GM19043 (cell line): ENCODE measurements at regions not wholly inside any gene's neighbourhood (a gene's known extent, or its start where the extent isn't known, plus 50 kb on each side); places are given as distances from the start of the nearest gene placed in this dataset.

Source experiments
- ATAC-seq: cut with Tn5 transposase; IDR thresholded peaks from one replicate; pipeline ENCODE4 v1.9.1; 2021; ENCODE audit warnings: low read depth; ENCODE audit not compliant: unreplicated experiment

DNA sequence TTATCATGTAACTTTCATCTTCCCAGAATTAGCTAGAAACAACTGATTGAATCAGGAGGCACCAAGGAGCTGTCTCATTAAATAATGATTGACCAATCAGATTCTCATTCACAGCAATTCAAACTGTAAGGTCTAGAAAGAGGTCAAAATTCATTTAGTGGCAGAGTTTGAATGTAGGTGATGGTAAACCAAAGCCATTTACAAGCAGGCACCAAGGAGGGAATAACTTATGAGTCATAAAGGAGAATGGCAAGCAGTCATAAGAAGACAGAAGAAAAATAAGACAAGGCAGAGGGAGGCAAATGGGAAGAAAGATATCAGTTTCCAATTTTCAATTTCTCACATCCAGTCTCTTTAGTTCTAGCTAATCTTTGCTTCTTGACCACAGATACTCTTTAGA lies 52.9 kb upstream of the DEFB112 start:
- ATAC-seq: no peak

DNA sequence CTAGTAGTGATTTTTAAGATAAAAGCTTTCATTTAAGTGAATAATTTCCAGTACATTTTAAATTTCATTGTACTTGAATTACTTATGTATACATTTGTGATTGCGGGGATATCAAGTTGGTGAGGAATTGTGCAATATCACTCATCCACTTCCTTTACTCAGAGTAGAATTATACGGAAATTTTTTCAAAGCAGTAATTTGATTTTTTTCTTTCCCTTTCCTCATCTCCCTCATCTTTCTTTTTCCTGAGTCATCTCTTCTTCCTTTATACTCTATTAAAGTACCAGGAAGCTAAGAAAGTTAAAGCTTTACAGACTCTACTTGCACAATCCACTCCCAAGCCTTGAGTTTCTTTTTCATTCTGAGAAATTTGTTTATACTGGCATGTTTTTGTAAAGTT lies 60.9 kb upstream of the DEFB112 start:
- ATAC-seq: no peak

DNA sequence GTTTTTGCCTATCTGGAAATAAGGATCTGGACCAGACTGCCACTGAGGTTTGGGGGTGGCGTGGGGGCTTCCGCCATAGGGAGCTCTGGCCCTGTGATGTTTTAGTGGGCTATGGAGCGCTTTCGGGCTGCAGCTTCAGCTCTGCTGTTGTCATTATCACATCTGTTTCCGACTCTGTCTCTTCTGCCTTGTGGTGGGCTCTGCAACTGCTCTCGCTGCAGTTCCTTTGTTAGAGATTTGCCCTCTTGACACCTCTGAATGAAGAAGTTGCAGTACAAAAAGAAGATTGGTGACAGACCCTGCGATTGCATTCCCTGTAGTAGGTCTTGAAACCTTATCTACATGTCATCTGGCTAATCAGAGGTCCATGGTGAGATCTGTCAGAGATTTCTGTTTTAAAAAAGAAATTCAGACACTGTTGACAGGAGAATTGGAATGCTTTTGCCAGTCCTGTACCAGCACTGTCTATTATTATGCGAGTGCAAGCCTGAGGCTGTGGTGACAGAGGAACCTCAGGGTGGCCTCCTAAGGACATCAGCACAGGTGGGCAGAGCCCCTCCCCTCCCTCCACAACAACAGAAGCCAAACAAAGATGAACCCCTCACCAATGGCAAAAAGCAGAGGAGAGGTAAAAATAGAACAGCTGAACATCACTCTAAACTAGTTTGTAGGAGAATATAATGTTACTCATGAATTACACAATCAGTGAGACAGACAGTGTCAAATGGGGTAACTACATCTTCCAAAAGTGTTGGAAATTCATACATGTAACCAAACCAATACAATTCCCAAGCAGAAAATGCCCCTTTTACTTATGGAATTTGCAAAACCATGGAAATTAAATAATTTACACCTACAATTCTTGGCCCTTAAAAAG lies 63.5 kb upstream of the DEFB112 start:
- ATAC-seq: no peak

DNA sequence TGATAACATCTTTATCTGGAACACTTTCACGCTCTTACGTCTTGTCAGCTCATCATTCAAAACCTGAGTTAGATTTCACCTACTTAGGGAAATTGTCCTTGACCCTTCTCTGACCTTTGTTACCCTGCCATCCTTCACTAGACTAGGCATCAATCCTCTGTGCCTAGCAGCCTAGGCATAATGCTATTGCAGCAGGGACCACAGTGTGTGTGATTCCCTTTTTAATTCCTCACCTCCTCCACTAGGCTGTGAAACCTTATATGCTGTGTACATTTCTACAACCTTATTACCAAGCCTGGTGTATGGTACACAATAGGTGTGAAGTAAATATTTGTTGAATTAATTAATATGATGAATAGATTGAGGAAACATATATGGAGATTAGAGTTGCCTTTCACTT lies 66.7 kb upstream of the DEFB112 start:
- no peak for ATAC-seq

GRCh38 chr6:50116797-50117542 lies 67.2 kb upstream of the DEFB112 start:
- no peak for ATAC-seq

GRCh38 chr6:50120300-50120699 lies 70.6 kb upstream of the DEFB112 start:
- ATAC-seq: no peak

DNA sequence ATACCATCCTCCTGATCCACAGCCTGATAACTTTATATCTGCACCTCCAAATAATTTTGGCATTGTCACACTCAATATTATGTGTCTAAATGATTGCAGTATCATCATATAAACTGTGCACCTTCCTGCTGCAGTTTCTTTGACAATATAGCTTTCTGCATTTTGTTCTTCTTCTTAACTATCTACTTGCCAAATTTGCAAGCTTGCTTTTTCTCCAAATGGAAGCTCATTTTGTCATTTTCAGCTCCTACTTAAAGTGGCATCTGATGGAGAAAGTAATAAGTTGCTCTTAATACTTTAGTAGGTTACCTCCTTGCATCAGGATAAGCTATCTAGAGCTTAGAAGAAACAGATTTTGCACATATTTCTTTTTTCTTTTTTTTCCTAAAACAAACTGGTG lies 74.0 kb upstream of the DEFB112 start:
- no peak for ATAC-seq

- no peak for ATAC-seq
These were observed 74.8 kb upstream of the DEFB112 start for GRCh38 chr6:50124572-50124971.

DNA sequence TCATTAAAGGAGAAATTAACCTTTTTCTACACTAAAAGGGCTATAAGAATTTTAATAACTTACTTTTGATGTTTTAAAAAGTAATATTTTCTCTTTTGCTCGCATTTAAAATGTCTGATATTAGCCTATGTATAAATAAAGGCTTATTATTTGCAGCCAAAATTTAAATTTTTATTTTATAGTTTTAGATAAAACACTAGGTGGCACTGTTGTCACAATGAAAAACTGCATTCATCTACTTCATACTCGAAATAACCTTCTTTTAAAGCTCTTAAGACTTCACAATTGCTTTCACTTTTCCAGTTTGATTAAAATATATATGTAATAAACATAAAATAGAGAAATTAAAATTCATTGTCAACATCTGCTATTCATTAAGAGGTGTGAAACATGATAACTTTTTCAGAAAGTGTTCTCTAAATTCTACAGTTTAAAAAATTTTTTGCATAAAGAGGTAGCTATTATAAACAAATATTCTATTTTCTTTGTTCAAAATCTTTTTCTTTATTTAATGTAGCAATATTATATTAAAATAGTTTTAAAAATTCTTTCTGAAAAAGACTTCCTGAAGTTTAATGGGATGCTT lies 78.8 kb upstream of the DEFB112 start:
- no peak for ATAC-seq

- no peak for ATAC-seq
These were observed 86.2 kb upstream of the DEFB112 start for GRCh38 chr6:50135968-50136367.

GRCh38 chr6:50141100-50141499 lies 91.4 kb upstream of the DEFB112 start:
- no peak for ATAC-seq

- no peak for ATAC-seq
These were observed 93.4 kb upstream of the DEFB112 start for GRCh38 chr6:50143011-50143719.

GRCh38 chr6:50145125-50145524 lies 95.4 kb upstream of the DEFB112 start:
- ATAC-seq: no peak

DNA sequence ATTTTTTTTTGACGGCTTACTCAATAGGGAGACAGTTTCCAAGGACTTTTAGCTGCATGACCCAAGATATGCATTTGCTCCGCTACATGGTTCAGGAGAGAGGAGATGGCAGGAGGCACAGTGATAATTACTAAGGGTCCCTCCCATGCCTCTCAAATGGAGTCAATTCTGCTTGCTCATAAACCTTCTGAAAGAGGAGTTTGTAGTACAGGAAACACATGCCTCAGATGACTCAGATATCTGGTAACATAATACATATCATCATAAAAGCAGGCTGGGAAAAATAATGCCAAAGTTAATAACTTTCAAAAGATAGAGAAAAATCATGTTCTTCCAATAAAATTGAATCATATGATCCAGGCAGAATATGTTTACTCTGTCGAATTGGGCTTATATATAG lies 97.6 kb upstream of the DEFB112 start:
- no peak for ATAC-seq

DNA sequence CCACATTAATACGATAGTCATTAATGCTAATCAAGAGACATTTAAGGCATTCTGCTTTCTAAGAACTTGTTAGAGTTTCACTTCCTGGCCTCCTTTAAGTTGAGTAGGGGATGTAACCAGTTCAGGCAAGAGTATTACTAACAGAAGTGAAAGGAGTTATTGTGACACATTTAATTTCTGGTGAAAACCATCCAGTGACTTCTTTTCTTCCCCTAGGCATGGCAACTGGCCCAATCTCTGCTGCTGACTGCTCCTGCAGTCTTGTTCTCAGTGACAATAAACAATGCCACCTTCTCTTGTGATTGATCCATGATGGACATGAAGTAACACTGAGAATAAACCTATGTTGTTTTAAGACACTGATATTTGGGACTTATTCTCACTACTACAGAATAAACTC lies 130.9 kb upstream of the DEFB112 start:
- no peak for ATAC-seq

- no peak for ATAC-seq
These were observed 135.3 kb upstream of the DEFB112 start for GRCh38 chr6:50185006-50185405.

GRCh38 chr6:50187351-50187921 lies 137.7 kb upstream of the DEFB112 start:
- no peak for ATAC-seq

GRCh38 chr6:50198245-50198644 lies 148.5 kb upstream of the DEFB112 start:
- no peak for ATAC-seq

GRCh38 chr6:50202766-50203165 lies 153.0 kb upstream of the DEFB112 start:
- no peak for ATAC-seq

DNA sequence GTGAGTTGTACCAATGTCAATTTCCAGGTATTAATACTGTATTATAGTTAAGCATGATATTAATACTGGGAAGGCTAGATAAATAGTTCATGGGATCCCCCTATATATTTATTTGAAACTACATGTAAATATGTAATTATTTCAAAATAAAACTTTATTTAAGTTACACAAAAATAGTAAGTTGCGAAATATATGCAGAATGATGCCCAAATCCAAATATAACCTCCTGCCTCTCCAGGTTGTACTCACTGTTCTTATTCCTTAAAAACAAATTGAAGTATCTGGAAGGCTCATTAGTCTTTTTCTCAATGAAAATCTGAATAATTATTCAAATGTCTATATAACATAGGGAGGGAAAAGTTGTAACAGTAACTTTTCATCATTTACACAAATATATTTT lies 161.9 kb upstream of the DEFB112 start:
- no peak for ATAC-seq

DNA sequence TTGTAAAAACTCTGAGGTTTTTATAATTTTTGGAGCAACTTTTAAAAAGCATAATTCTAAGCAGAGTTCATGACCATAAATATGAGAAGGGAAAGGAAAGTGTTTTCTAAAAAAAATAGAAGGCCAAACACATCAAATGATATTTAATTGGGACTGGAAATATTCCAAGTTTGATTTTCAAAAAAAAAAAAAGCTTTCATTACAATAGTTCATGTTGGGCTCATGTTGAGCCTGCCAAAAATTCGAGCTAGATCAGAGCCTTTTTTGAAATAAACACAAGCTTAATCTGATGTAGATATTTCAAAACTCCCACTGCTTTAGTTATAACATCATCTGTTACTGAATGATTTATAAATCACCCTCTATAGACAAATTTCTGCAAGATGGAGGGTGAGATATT lies 163.4 kb upstream of the DEFB112 start:
- ATAC-seq: no peak
